ENCODE measurements at regions not wholly inside any gene's neighbourhood (a gene's known extent, or its start where the extent isn't known, plus 50 kb on each side); places are given as distances from the start of the nearest gene placed in this dataset.

DNA sequence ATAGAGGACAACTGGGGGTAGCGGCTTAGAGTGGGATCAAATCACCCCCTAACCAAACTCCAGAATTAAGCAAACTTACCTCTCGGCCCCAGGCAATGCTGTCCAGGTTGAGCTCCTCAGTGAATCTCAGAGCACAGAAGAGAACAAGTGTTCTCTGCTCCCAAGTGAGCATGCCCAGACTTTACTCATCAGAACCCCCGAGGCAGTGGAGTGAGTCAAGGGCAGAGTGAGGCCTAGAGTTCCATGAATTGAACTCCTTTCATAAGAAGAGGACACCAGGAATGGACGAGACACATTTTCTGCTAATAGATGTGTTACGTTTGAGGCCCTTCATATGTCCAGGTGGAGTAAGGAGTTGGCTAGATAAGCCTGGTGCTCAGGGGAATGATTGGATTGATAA lies 134.0 kb upstream of the DTNBP1 start:
- POLR2A ChIA-PET = no interaction called here
- CTCF ChIA-PET (ENCODE audit: unreplicated experiment) = interaction anchor here (0.6 kb wide), 1 partner anchor 16 kb away, joined by 3 read pairs; no protein-coding TSS in a partner anchor

DNA sequence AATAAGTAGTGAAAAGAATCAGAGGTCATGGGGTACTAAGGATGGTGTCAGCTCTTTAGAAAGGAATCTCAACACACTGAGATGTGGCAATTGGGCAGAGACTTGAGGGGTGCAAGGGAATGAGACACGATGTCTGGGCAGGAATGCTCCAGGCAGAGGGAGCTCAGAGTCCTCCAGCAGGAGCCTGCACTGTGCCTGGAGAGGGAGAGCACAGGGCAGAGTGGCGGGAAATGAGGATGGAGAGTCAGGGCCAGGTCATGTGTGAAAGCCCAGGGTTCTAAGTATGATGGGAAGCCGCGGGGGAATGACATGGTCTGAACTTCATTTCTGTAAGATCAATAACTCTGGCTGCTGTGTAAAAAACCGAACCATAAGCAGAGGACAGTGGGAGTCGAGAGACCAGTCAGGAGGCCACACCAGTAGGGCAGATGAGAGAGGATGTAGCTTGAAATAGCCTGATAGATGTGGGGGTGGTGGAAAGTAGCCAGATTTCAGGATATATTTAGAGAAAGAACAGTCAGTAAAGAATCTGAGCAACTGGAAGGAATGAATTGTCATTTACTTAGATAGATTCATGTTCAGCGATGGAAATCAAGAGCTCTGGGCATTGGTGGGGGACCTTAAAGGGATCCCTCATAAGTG lies 133.4 kb upstream of the DTNBP1 start:
- POLR2A ChIA-PET = interaction anchor here (0.6 to 0.7 kb wide), 2 partner anchors 48 to 573 kb away, joined by 3 to 4 read pairs; no protein-coding TSS in a partner anchor
- Histone ChIP-seq H3K4me3 (ENCODE audit: low read depth, low read length, poor library complexity, severe bottlenecking) (no peak overlapping the region), H3K9me2 (ENCODE audit: insufficient read depth, low read length) (no peaks in the 10 kb centered on the region), H3K4me1 (ENCODE audit: insufficient read depth, low read length, poor library complexity, severe bottlenecking) (no peaks in the 10 kb centered on the region), H4K20me1 (ENCODE audit: insufficient read depth, low read length) (no peaks in the 10 kb centered on the region), H3K79me2 (ENCODE audit: insufficient read depth, low read depth, low read length) (no peaks in the 10 kb centered on the region), H2AFZ (ENCODE audit: low read length) (no peak overlapping the region), H3K9me3 (ENCODE audit: low read length) (no peaks in the 10 kb centered on the region), H3K36me3 (ENCODE audit: insufficient read depth, low read length) (no peaks in the 10 kb centered on the region), H3K27ac (ENCODE audit: low read depth, low read length, poor library complexity, severe bottlenecking) (no peak overlapping the region), H3K4me2 (ENCODE audit: low read length) (no peak overlapping the region)
- BruUV-seq (replicated peaks) = no TSS peak
- no peak for DNase-seq (ENCODE audit: low spot score)
- intact Hi-C loops (cut with micrococcal nuclease; ENCODE audit: unreplicated experiment) = no loop called here
- no peak for TF ChIP-seq EZH2phosphoT487 (IDR thresholded peaks at IDR 0.05; ENCODE audit: borderline replicate concordance, low read depth, low read length)
- TF ChIP-seq CTCF (conservative IDR thresholded peaks at IDR 0.05; ENCODE audit: low read length) = no peak
- CTCF ChIA-PET (ENCODE audit: unreplicated experiment) = no interaction called here

More for the DNA sequence above, 134.0 kb upstream of the DTNBP1 start:
- TF ChIP-seq EZH2phosphoT487 (IDR thresholded peaks at IDR 0.05; ENCODE audit: borderline replicate concordance, low read depth, low read length) = no peak
- H3K4me2 ChIP-seq (ENCODE audit: low read length) = no peak overlapping the region
- no peaks in the 10 kb centered on the region for H3K9me2 ChIP-seq (ENCODE audit: insufficient read depth, low read length)
- no peaks in the 10 kb centered on the region for H3K36me3 ChIP-seq (ENCODE audit: insufficient read depth, low read length)
- H4K20me1 ChIP-seq (ENCODE audit: insufficient read depth, low read length) = no peaks in the 10 kb centered on the region
- no peaks in the 10 kb centered on the region for H3K9me3 ChIP-seq (ENCODE audit: low read length)
- no peak for DNase-seq (ENCODE audit: low spot score)
- H3K4me3 ChIP-seq (ENCODE audit: low read depth, low read length, poor library complexity, severe bottlenecking) = no peak overlapping the region
- H3K27ac ChIP-seq (ENCODE audit: low read depth, low read length, poor library complexity, severe bottlenecking) = no peak overlapping the region
- no TSS peak for BruUV-seq (replicated peaks)
- intact Hi-C loops (cut with micrococcal nuclease; ENCODE audit: unreplicated experiment) = no loop called here
- H3K79me2 ChIP-seq (ENCODE audit: insufficient read depth, low read depth, low read length) = no peaks in the 10 kb centered on the region
- H2AFZ ChIP-seq (ENCODE audit: low read length) = no peak overlapping the region
- H3K4me1 ChIP-seq (ENCODE audit: insufficient read depth, low read length, poor library complexity, severe bottlenecking) = no peaks in the 10 kb centered on the region

- POLR2A ChIA-PET = interaction anchor here (0.5 to 0.9 kb wide), 3 partner anchors 18 to 1230 kb away, joined by 3 read pairs; no protein-coding TSS in a partner anchor
Measured at GRCh38 chr6:15793826-15794225, 131.0 kb upstream of the DTNBP1 start.

More at GRCh38 chr6:15793826-15794225, 131.0 kb upstream of the DTNBP1 start:
- no peak overlapping the region for H3K27ac ChIP-seq (ENCODE audit: low read depth, low read length, poor library complexity, severe bottlenecking)
- no peak overlapping the region for H2AFZ ChIP-seq (ENCODE audit: low read length)
- TF ChIP-seq CTCF (conservative IDR thresholded peaks at IDR 0.05; ENCODE audit: low read length) (no peak), EZH2phosphoT487 (IDR thresholded peaks at IDR 0.05; ENCODE audit: borderline replicate concordance, low read depth, low read length) (no peak)
- no peak overlapping the region for H3K4me2 ChIP-seq (ENCODE audit: low read length)
- no peak overlapping the region for H3K4me3 ChIP-seq (ENCODE audit: low read depth, low read length, poor library complexity, severe bottlenecking)
- no peaks in the 10 kb centered on the region for H3K4me1 ChIP-seq (ENCODE audit: insufficient read depth, low read length, poor library complexity, severe bottlenecking)
- no peaks in the 10 kb centered on the region for H3K79me2 ChIP-seq (ENCODE audit: insufficient read depth, low read depth, low read length)
- no TSS peak for BruUV-seq (replicated peaks)
- no peaks in the 10 kb centered on the region for H3K36me3 ChIP-seq (ENCODE audit: insufficient read depth, low read length)
- no peak for DNase-seq (ENCODE audit: low spot score)
- H3K9me3 ChIP-seq (ENCODE audit: low read length) = no peaks in the 10 kb centered on the region
- CTCF ChIA-PET (ENCODE audit: unreplicated experiment) = no interaction called here
- intact Hi-C loops (cut with micrococcal nuclease; ENCODE audit: unreplicated experiment) = no loop called here
- no peaks in the 10 kb centered on the region for H4K20me1 ChIP-seq (ENCODE audit: insufficient read depth, low read length)
- no peaks in the 10 kb centered on the region for H3K9me2 ChIP-seq (ENCODE audit: insufficient read depth, low read length)

Measured in OCI-LY7 (cell line).